ENCODE measurements at regions not wholly inside any gene's neighbourhood (a gene's known extent, or its start where the extent isn't known, plus 50 kb on each side); places are given as distances from the start of the nearest gene placed in this dataset.
"Not testable (repeated sequence)": the region's sequence is repeated elsewhere in the genome, so short reads cannot be mapped to it uniquely, and the experiment has no call there.

GRCh38 chr15:87706001-87706400 is 550.5 kb downstream of the NTRK3 start:
- DNase-seq (ENCODE audit: low read depth): no peak
- TF ChIP-seq, protein P1, sequence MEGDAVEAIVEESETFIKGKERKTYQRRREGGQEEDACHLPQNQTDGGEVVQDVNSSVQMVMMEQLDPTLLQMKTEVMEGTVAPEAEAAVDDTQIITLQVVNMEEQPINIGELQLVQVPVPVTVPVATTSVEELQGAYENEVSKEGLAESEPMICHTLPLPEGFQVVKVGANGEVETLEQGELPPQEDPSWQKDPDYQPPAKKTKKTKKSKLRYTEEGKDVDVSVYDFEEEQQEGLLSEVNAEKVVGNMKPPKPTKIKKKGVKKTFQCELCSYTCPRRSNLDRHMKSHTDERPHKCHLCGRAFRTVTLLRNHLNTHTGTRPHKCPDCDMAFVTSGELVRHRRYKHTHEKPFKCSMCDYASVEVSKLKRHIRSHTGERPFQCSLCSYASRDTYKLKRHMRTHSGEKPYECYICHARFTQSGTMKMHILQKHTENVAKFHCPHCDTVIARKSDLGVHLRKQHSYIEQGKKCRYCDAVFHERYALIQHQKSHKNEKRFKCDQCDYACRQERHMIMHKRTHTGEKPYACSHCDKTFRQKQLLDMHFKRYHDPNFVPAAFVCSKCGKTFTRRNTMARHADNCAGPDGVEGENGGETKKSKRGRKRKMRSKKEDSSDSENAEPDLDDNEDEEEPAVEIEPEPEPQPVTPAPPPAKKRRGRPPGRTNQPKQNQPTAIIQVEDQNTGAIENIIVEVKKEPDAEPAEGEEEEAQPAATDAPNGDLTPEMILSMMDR (conservative IDR thresholded peaks at IDR 0.05; ENCODE audit: low read depth, low read length): no peak
- H3K4me3 ChIP-seq (ENCODE audit: low read depth, low read length): no peak overlapping the region

DNA sequence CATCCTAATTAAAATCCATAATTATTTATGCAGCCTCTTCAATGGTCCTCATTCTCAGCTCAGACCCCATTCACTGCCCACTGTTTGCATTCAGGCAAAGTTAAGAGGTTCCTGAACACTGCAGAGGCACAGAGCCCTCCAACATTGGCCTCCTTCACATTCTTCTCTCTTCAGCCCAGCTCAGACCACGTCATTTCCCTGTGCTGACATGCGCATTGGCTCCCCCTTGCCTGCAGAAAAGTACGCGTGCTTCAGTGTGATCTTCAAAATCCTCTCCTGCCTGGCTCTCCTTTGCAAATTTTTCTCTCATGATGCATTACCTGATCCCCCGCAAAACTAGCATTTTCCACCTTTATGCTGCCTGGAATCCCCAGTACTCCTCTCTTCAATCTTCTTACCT is 552.3 kb downstream of the NTRK3 start:
- TF ChIP-seq, protein P1 (conservative IDR thresholded peaks at IDR 0.05; ENCODE audit: low read depth, low read length): no peak

GRCh38 chr15:87703327-87704111 is 553.0 kb downstream of the NTRK3 start:
- TF ChIP-seq, protein P1 (conservative IDR thresholded peaks at IDR 0.05; ENCODE audit: low read depth, low read length): no peak
- DNase-seq (ENCODE audit: low read depth): no peak
- no peak overlapping the region for H3K4me3 ChIP-seq (ENCODE audit: low read depth, low read length)

More for the DNA sequence above, 552.3 kb downstream of the NTRK3 start:
- H3K4me3 ChIP-seq (ENCODE audit: low read depth, low read length): no peak overlapping the region
- no peak for DNase-seq (ENCODE audit: low read depth)

DNA sequence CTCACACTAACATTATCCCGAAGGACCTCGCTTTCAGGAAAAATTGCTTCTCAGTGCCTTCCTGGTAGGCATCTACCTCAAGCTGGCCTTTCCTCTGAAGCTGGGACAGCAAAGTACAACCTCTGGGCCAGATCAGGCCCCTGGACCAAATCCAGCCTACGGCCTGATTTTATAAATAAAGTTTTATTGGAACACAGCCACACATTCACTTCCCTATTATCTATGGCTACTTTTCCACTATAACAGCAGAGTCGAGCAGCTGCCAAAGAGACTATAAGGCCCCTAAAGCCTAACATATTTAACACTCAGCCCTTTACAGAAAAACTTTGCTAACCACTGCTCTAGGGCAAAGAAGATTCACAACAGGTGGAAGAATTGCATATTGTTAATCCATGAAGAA is 554.3 kb downstream of the NTRK3 start:
- no peak overlapping the region for H3K4me3 ChIP-seq (ENCODE audit: low read depth, low read length)
- TF ChIP-seq, protein P1 (conservative IDR thresholded peaks at IDR 0.05; ENCODE audit: low read depth, low read length): no peak
- no peak for DNase-seq (ENCODE audit: low read depth)

- DNase-seq (ENCODE audit: low read depth); H3K4me3 ChIP-seq (ENCODE audit: low read depth, low read length): not testable (repeated sequence)
Measured at GRCh38 chr15:87698467-87698866, 558.1 kb downstream of the NTRK3 start.

- TF ChIP-seq, protein P1 (conservative IDR thresholded peaks at IDR 0.05; ENCODE audit: low read depth, low read length): no peak
- no peak overlapping the region for H3K4me3 ChIP-seq (ENCODE audit: low read depth, low read length)
- no peak for DNase-seq (ENCODE audit: low read depth)
Measured at GRCh38 chr15:87689716-87690115, 566.8 kb downstream of the NTRK3 start.

GRCh38 chr15:87687523-87687870 is 569.0 kb downstream of the NTRK3 start:
- H3K4me3 ChIP-seq (ENCODE audit: low read depth, low read length): no peak overlapping the region
- TF ChIP-seq, protein P1 (conservative IDR thresholded peaks at IDR 0.05; ENCODE audit: low read depth, low read length): no peak
- no peak for DNase-seq (ENCODE audit: low read depth)

Data from choroid plexus epithelial cell (primary cell).